Vagina (tissue), 2 donors: ENCODE measurements at regions not wholly inside any gene's neighbourhood (a gene's known extent, or its start where the extent isn't known, plus 50 kb on each side); places are given as distances from the start of the nearest gene placed in this dataset.

Experiments used
- CTCF ChIP-seq, 3 experiments: fragments of 450-650 bp in 2 of 3; fragments of 200-600 bp in 1 of 3; sonication (generic) in 1 of 3; IDR thresholded peaks; one replicate each; pipeline ENCODE4 v1.5.1; 2017 to 2019; ENCODE audit warnings: antibody characterized with exemption in 3 of 3, mild to moderate bottlenecking in 2 of 3, moderate library complexity in 2 of 3
- POLR2A ChIP-seq, 2 donors: fragments of 450-650 bp; IDR thresholded peaks; one replicate each; pipeline ENCODE4 v1.6.1; 2017; ENCODE audit warnings: antibody characterized with exemption in 2 of 2, mild to moderate bottlenecking in 2 of 2, moderate library complexity in 2 of 2
- POLR2AphosphoS5 ChIP-seq, 2 donors: sonication (generic); formaldehyde crosslinking; IDR thresholded peaks; one replicate each; pipeline ENCODE4 v1.9.0; 2017; ENCODE audit warnings: antibody characterized with exemption in 2 of 2, mild to moderate bottlenecking in 2 of 2, low read depth in 1 of 2; ENCODE audit not compliant: insufficient read depth in 1 of 2

- TF ChIP-seq CTCF (IDR thresholded peaks at IDR 0.05) (no peak), POLR2A (IDR thresholded peaks at IDR 0.05) (no peak), POLR2AphosphoS5 (IDR thresholded peaks at IDR 0.05; ENCODE audit: insufficient read depth in 1 of 2, low read depth in 1 of 2) (no peak)
Measured at GRCh38 chr4:67397031-67397430, 148.3 kb downstream of the CENPC start.
